Esophagus squamous epithelium (tissue), 4 donors: ENCODE measurements at regions not wholly inside any gene's neighbourhood (a gene's known extent, or its start where the extent isn't known, plus 50 kb on each side); places are given as distances from the start of the nearest gene placed in this dataset.

ENCODE experiments used
- POLR2A ChIP-seq, 4 donors: fragments of 450-650 bp; IDR thresholded peaks; one replicate each; pipeline ENCODE4 v1.6.1; 2017; ENCODE audit warnings: antibody characterized with exemption in 4 of 4, mild to moderate bottlenecking in 4 of 4, moderate library complexity in 3 of 4
- TF ChIP-seq, protein P1 (sequence below), 6 experiments: fragments of 450-650 bp in 4 of 6; fragments of 200-600 bp in 2 of 6; sonication (generic) in 2 of 6; IDR thresholded peaks; one replicate each; pipeline ENCODE4 v1.5.1; 2016 to 2019; ENCODE audit warnings: antibody characterized with exemption in 6 of 6, mild to moderate bottlenecking in 4 of 6, moderate library complexity in 4 of 6

- TF ChIP-seq POLR2A (IDR thresholded peaks at IDR 0.05), result no peak
- TF ChIP-seq, protein P1, sequence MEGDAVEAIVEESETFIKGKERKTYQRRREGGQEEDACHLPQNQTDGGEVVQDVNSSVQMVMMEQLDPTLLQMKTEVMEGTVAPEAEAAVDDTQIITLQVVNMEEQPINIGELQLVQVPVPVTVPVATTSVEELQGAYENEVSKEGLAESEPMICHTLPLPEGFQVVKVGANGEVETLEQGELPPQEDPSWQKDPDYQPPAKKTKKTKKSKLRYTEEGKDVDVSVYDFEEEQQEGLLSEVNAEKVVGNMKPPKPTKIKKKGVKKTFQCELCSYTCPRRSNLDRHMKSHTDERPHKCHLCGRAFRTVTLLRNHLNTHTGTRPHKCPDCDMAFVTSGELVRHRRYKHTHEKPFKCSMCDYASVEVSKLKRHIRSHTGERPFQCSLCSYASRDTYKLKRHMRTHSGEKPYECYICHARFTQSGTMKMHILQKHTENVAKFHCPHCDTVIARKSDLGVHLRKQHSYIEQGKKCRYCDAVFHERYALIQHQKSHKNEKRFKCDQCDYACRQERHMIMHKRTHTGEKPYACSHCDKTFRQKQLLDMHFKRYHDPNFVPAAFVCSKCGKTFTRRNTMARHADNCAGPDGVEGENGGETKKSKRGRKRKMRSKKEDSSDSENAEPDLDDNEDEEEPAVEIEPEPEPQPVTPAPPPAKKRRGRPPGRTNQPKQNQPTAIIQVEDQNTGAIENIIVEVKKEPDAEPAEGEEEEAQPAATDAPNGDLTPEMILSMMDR (IDR thresholded peaks at IDR 0.05), result no peak
Observed at GRCh38 chr16:79883494-79883893, 283.0 kb upstream of the MAF start.
